K562 (cell line): ENCODE measurements at regions not wholly inside any gene's neighbourhood (a gene's known extent, or its start where the extent isn't known, plus 50 kb on each side); places are given as distances from the start of the nearest gene placed in this dataset.

ENCODE experiments used
- ATAC-seq: fragments of 200-7000 bp; cut with Tn5 transposase; 3 replicates; pipeline ENCODE4 v1.9.1; 2020; ENCODE audit warnings: moderate library complexity
- BruUV-seq: library from RNA; stranded (reverse); fragments of 400-500 nt; replicated peaks from 2 replicates; lab custom pipeline; 2021; lab: Mats Ljungman, UMichigan
- CTCF ChIA-PET: fragments of 300-600 bp; formaldehyde crosslinking; extraction: SDS; loops from one replicate; lab custom pipeline; 2021; ENCODE audit warnings: low intra/inter-chr PET ratio; lab: Yijun Ruan, JAX
- POLR2A ChIA-PET: fragments of 300-600, 350-650 bp; sonication (Branson Sonifier 250); formaldehyde crosslinking; extraction: SDS; loops from one replicate; lab custom pipeline; 2021; ENCODE audit warnings: antibody characterized with exemption, inconsistent platforms; lab: Yijun Ruan, JAX
- DNase-seq, 4 experiments: peaks; one replicate each; pipeline versions ENCODE4 v3.0.0 to v3.0.0-alpha.2; 2011 to 2018; ENCODE audit warnings: low spot score in 3 of 4, mixed read lengths in 3 of 4; ENCODE audit errors: extremely low read depth in 1 of 4
- FAIRE-seq: peaks from 2 replicates; lab custom pipeline; 2011; peaks lifted over from hg19 to GRCh38; lab: Jason Lieb, UNC
- H2AFZ ChIP-seq: 2 replicates; pipeline ENCODE4 v1.6.0; 2011; ENCODE audit warnings: low read depth, low read length, control low read depth, inconsistent platforms
- H3K27ac ChIP-seq: fragments of 200-600 bp; 3 replicates; pipeline ENCODE4 v1.8.0; 2011; ENCODE audit warnings: low read depth, mild to moderate bottlenecking, control low read depth, inconsistent platforms, low read length, moderate library complexity, mixed read lengths; ENCODE audit errors: extremely low read depth
- H3K27me3 ChIP-seq, 2 experiments: fragments of 300-600 bp in 1 of 2; 2 replicates in 1 of 2; 3 replicates in 1 of 2; pipeline versions ENCODE4 v1.6.0 to v1.8.0; 2011; ENCODE audit warnings: inconsistent platforms in 2 of 2, low read length in 2 of 2, mild to moderate bottlenecking in 1 of 2, mixed read lengths in 1 of 2, moderate library complexity in 1 of 2; ENCODE audit not compliant: control insufficient read depth in 2 of 2, insufficient read depth in 2 of 2
- H3K36me3 ChIP-seq: fragments of 300-600 bp; 3 replicates; pipeline ENCODE4 v1.8.0; 2011; ENCODE audit warnings: mild to moderate bottlenecking, low read length, inconsistent platforms; ENCODE audit not compliant: control insufficient read depth, insufficient read depth
- H3K4me1 ChIP-seq, 2 experiments: fragments of 200-600 bp in 1 of 2; replicated peaks in 1 of 2; 2 replicates in 1 of 2; 3 replicates in 1 of 2; pipeline versions ENCODE4 v1.5.1 to v1.8.0; 2011; ENCODE audit warnings: inconsistent platforms in 2 of 2, low read length in 2 of 2, mild to moderate bottlenecking in 1 of 2, mixed read lengths in 1 of 2, moderate library complexity in 1 of 2; ENCODE audit not compliant: control insufficient read depth in 2 of 2, insufficient read depth in 2 of 2
- H3K4me2 ChIP-seq: 2 replicates; pipeline ENCODE4 v1.6.1; 2011; ENCODE audit warnings: low read length, control low read depth, inconsistent platforms, mixed read lengths; ENCODE audit not compliant: insufficient read depth
- H3K4me3 ChIP-seq: fragments of 200-600 bp; sonication (generic), shearing (Covaris generic); 2 replicates; pipeline ENCODE4 v1.5.1; 2016; ENCODE audit warnings: control low read depth, inconsistent platforms
- H3K79me2 ChIP-seq: fragments of 200-600 bp; 3 replicates; pipeline ENCODE4 v1.8.0; 2011; ENCODE audit warnings: low read length, inconsistent platforms; ENCODE audit not compliant: control insufficient read depth, insufficient read depth
- H3K9ac ChIP-seq, 2 experiments: 2 replicates each; pipeline versions ENCODE4 v1.6.0 to v1.6.1; 2011; ENCODE audit warnings: low read depth in 2 of 2, low read length in 2 of 2, control low read depth in 1 of 2, inconsistent platforms in 1 of 2, mild to moderate bottlenecking in 1 of 2, mixed read lengths in 1 of 2; ENCODE audit not compliant: insufficient read depth in 1 of 2
- H3K9me1 ChIP-seq: one replicate; pipeline ENCODE4 v1.6.0; 2011; ENCODE audit warnings: inconsistent platforms, mild to moderate bottlenecking, low read length, moderate library complexity; ENCODE audit not compliant: control insufficient read depth, insufficient read depth
- H3K9me3 ChIP-seq: replicated peaks from 2 replicates; pipeline ENCODE4 v1.5.1; 2011; ENCODE audit warnings: low read depth, low read length, inconsistent platforms; ENCODE audit not compliant: control insufficient read depth, insufficient read depth
- H4K20me1 ChIP-seq: replicated peaks from 2 replicates; pipeline ENCODE4 v1.6.1; 2011; ENCODE audit warnings: low read length, inconsistent platforms, mixed read lengths; ENCODE audit not compliant: control insufficient read depth, insufficient read depth
- ARID1B ChIP-seq: fragments of 450-650 bp; IDR thresholded peaks from 2 replicates; pipeline ENCODE4 v1.6.1; 2016; ENCODE audit warnings: antibody characterized with exemption, mild to moderate bottlenecking, inconsistent platforms
- CAMTA2 ChIP-seq: fragments of 250-450 bp; sonication (Bioruptor Pico); conservative IDR thresholded peaks from 2 replicates; pipeline ENCODE4 v1.5.1; 2022
- CEBPG ChIP-seq, 3 experiments: fragments of 200-800 bp in 1 of 3; sonication (Bioruptor generic) in 1 of 3; sonication (generic) in 1 of 3; formaldehyde crosslinking in 1 of 3; IDR thresholded peaks in 2 of 3; conservative IDR thresholded peaks in 1 of 3; 2 replicates each; pipeline versions ENCODE4 v1.6.1 to v1.8.0; 2016 to 2022; ENCODE audit warnings: missing compliant biosample characterization in 2 of 3, missing genetic modification characterization in 2 of 3, mild to moderate bottlenecking in 1 of 3, missing genetic modification reagents in 1 of 3
- DACH1 ChIP-seq: fragments of 450-650 bp; IDR thresholded peaks from 2 replicates; pipeline ENCODE4 v1.6.1; 2018; ENCODE audit not compliant: partially characterized antibody
- DPF2 ChIP-seq: fragments of 450-650 bp; IDR thresholded peaks from 2 replicates; pipeline ENCODE4 v1.6.1; 2016
- ELF2 ChIP-seq: fragments of 250-450 bp; sonication (Bioruptor Pico); IDR thresholded peaks from 2 replicates; pipeline ENCODE4 v1.5.0; 2021; ENCODE audit warnings: mild to moderate bottlenecking
- EP300 ChIP-seq: IDR thresholded peaks from 2 replicates; pipeline ENCODE4 v1.6.1; 2012; ENCODE audit warnings: low read length, improper control_type of control experiment
- FOXK1 ChIP-seq: sonication (generic); formaldehyde crosslinking; IDR thresholded peaks from 2 replicates; pipeline ENCODE4 v1.8.0; 2022; ENCODE audit warnings: missing genetic modification reagents, mild to moderate bottlenecking, borderline replicate concordance
- HMG20B ChIP-seq: fragments of 250-450 bp; sonication (Bioruptor Pico); IDR thresholded peaks from 2 replicates; pipeline ENCODE4 v1.5.0; 2021; ENCODE audit warnings: mild to moderate bottlenecking
- KDM1A ChIP-seq, 2 experiments: fragments of 450-650 bp; IDR thresholded peaks; 2 replicates each; pipeline ENCODE4 v1.6.1; 2016; ENCODE audit warnings: mild to moderate bottlenecking in 2 of 2
- MCM5 ChIP-seq: fragments of 450-650 bp; IDR thresholded peaks from 2 replicates; pipeline ENCODE4 v1.6.1; 2016; ENCODE audit warnings: low read depth
- NCOA2 ChIP-seq, 2 experiments: fragments of 450-650 bp; IDR thresholded peaks; 2 replicates each; pipeline ENCODE4 v1.6.1; 2018; ENCODE audit warnings: mild to moderate bottlenecking in 2 of 2, moderate library complexity in 1 of 2; ENCODE audit not compliant: partially characterized antibody in 2 of 2
- POU5F1 ChIP-seq: fragments of 150-350 bp; IDR thresholded peaks from 2 replicates; pipeline ENCODE4 v1.6.1; 2014; ENCODE audit warnings: borderline replicate concordance, low read length, low read depth, mild to moderate bottlenecking; ENCODE audit not compliant: partially characterized antibody
- RBBP5 ChIP-seq: fragments of 200-600 bp; sonication (generic); IDR thresholded peaks from 2 replicates; pipeline ENCODE4 v1.6.1; 2012; ENCODE audit warnings: borderline replicate concordance, mild to moderate bottlenecking, low read length, control low read depth, inconsistent platforms; ENCODE audit not compliant: insufficient read depth, poor library complexity, severe bottlenecking
- RBM39 ChIP-seq: fragments of 200-400 bp; formaldehyde crosslinking; optimal IDR thresholded peaks from 2 replicates; pipeline ENCODE3; 2018; ENCODE audit warnings: low read depth, low read length
- SPI1 ChIP-seq: IDR thresholded peaks from 2 replicates; pipeline ENCODE4 v1.6.1; 2011; ENCODE audit warnings: low read depth, low read length, control low read depth, borderline replicate concordance
- STAT5A ChIP-seq: IDR thresholded peaks from 2 replicates; pipeline ENCODE4 v1.6.1; 2012; ENCODE audit warnings: low read length, inconsistent platforms, borderline replicate concordance
- TCF3 ChIP-seq: sonication (generic); formaldehyde crosslinking; IDR thresholded peaks from 2 replicates; pipeline ENCODE4 v1.4.0; 2020; ENCODE audit warnings: mild to moderate bottlenecking, missing genetic modification reagents
- ZBTB43 ChIP-seq: sonication (generic); formaldehyde crosslinking; IDR thresholded peaks from 2 replicates; pipeline ENCODE4 v1.8.0; 2023; ENCODE audit warnings: mild to moderate bottlenecking, missing genetic modification reagents
- ZNF277 ChIP-seq: fragments of 250-450 bp; sonication (Bioruptor Pico); IDR thresholded peaks from 2 replicates; pipeline ENCODE4 v1.8.0; 2022; ENCODE audit warnings: inconsistent platforms, mild to moderate bottlenecking, moderate library complexity, borderline replicate concordance
- ZNF551 ChIP-seq: fragments of 250-450 bp; sonication (Bioruptor Pico); IDR thresholded peaks from 2 replicates; pipeline ENCODE4 v1.5.0; 2021; ENCODE audit warnings: mild to moderate bottlenecking, moderate library complexity
- ZNF644 ChIP-seq: fragments of 200-800 bp; sonication (Bioruptor generic); IDR thresholded peaks from 2 replicates; pipeline ENCODE4 v1.6.1; 2016; ENCODE audit warnings: low read depth, missing genetic modification characterization, missing compliant biosample characterization
- WGBS: fragments of 100-300 bp; shearing (Covaris generic); methylation state at CpG from one replicate; pipeline ENCODE4 v1.1.6; 2016; ENCODE audit warnings: low coverage, mixed read lengths; ENCODE audit not compliant: insufficient coverage; ENCODE audit errors: missing lambda C conversion rate; 5-methylcytosine and 5-hydroxymethylcytosine counted together
- in situ Hi-C: fragments of 300-500 bp; cut with MboI; formaldehyde crosslinking; loops from 4 replicates; pipeline ENCODE4 v1.15.0; 2018; ENCODE audit warnings: inconsistent platforms, mixed read lengths
- intact Hi-C: fragments of 100-400 bp; cut with micrococcal nuclease; formaldehyde crosslinking; loops from 2 replicates; pipeline ENCODE4 v1.14.2; 2022

GRCh38 chr12:92233346-92234015 is 87.8 kb upstream of the BTG1 start:
- Histone ChIP-seq H3K9ac (no peak overlapping the region), H3K36me3 (no peaks in the 10 kb centered on the region), H3K4me2 (peak overlapping the region; percentile 8; the same call in 1 of the 2 replicates), H3K9me1 (no peaks in the 10 kb centered on the region), H3K27ac (no peak overlapping the region), H3K4me1 (peaks cover 0 to 12% of the 10 kb centered on the region in 2 experiments; a peak in 4 of 5 replicates), H3K27me3 (no peaks in the 10 kb centered on the region), H2AFZ (no peak overlapping the region), H3K79me2 (no peaks in the 10 kb centered on the region), H3K9me3 (no peaks in the 10 kb centered on the region), H4K20me1 (no peaks in the 10 kb centered on the region), H3K4me3 (no peak overlapping the region)
- DNase-seq (peak in 2 of 4 experiments; percentile 22 to 48), ATAC-seq (peak; percentile 80), FAIRE-seq (no peak)
- 26% methylated on average over 5 of the region's 5 CpGs for WGBS
- in situ Hi-C loops = no loop called here
- no TSS peak for BruUV-seq
- POLR2A ChIA-PET = interaction anchor here (0.7 to 1.9 kb wide), 3 partner anchors 88 to 165 kb away, joined by 3 to 9 read pairs (median 3); partner anchors contain the start of gene BTG1
- intact Hi-C loops = loop anchor here (5.0 to 10.0 kb wide), 2 partner anchors 86 to 171 kb away; partner anchors contain the start of gene BTG1
- CTCF ChIA-PET = no interaction called here
- TF ChIP-seq HMG20B (CRISPR knock-in tag) (no peak), MCM5 (no peak), STAT5A (no peak), CAMTA2 (no peak), CEBPG (CRISPR knock-in tag; IDR thresholded peaks at IDR 0.05) (no peak), CEBPG (tag; conservative IDR thresholded peaks at IDR 0.05 in 1 of 2, IDR thresholded peaks at IDR 0.05 in 1 of 2) (peak; percentile 44 to 69), KDM1A (IDR thresholded peaks at IDR 0.05) (0 out of 4 replicates have a peak, but pooled peaks have one; percentile 11 to 44), DPF2 (peak; percentile 33; the same call in 1 of the 2 replicates), ELF2 (no peak), FOXK1 (CRISPR knock-in tag) (no peak), POU5F1 (no peak), DACH1 (no peak), RBBP5 (no peak), TCF3 (CRISPR knock-in tag) (peak; percentile 78), ZBTB43 (CRISPR knock-in tag) (no peak), SPI1 (no peak), ZNF644 (tag) (no peak), NCOA2 (IDR thresholded peaks at IDR 0.05; ENCODE audit: partially characterized antibody in 2 of 2) (no peak), ZNF551 (CRISPR knock-in tag) (no peak), EP300 (peak; percentile 61), ZNF277 (CRISPR knock-in tag) (no peak), ARID1B (peak; percentile 72), RBM39 (no peak)
